Urothelium cell line (cell line): ENCODE measurements at regions not wholly inside any gene's neighbourhood (a gene's known extent, or its start where the extent isn't known, plus 50 kb on each side); places are given as distances from the start of the nearest gene placed in this dataset.
A peak's percentile ranks its signal among the peaks of the same experiment; 100 is the strongest.

ENCODE experiments used
- DNase-seq: peaks from one replicate; pipeline ENCODE4 v3.0.0; 2011; ENCODE audit warnings: low spot score, mixed read lengths
- FAIRE-seq: peaks from 2 replicates; lab custom pipeline; 2011; peaks lifted over from hg19 to GRCh38; lab: Jason Lieb, UNC

DNA sequence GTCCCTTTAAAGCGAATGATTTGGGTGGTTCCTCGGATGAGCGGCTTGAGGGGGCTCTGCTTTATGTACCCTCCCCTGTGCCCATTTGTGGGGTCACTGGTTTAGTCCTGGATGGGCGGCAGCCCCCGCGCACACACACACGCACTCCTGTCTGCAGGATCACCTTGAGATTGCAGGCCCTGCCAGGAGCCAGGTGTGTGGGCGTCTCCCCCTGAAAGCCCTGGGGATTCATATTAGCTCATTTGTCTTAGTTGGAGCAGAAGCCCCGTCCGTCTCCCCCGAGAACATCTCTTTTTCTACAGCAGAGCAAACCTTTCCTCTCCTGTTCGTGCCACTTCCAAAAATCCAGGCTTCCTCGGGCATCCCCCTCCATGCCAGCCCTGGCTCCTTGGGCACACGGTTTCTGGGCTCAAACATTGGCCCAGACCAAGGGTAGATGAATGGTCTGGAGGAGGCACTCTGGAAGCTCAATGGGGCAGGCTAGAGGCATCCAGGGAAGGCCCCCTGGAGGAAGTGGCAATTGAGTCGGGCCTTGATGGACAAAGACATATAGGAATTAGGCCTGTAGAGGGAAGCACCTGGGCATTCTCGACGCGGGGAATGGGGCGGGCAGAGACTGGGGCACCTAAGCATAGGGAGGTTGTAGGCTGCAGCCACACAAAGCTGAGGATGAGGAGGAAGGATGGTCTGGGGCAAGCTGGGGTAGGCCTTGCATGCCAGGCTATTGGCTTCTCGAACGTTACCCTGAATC lies 218.5 kb upstream of the GSE1 start:
- DNase-seq: no peak
- no peak for FAIRE-seq

DNA sequence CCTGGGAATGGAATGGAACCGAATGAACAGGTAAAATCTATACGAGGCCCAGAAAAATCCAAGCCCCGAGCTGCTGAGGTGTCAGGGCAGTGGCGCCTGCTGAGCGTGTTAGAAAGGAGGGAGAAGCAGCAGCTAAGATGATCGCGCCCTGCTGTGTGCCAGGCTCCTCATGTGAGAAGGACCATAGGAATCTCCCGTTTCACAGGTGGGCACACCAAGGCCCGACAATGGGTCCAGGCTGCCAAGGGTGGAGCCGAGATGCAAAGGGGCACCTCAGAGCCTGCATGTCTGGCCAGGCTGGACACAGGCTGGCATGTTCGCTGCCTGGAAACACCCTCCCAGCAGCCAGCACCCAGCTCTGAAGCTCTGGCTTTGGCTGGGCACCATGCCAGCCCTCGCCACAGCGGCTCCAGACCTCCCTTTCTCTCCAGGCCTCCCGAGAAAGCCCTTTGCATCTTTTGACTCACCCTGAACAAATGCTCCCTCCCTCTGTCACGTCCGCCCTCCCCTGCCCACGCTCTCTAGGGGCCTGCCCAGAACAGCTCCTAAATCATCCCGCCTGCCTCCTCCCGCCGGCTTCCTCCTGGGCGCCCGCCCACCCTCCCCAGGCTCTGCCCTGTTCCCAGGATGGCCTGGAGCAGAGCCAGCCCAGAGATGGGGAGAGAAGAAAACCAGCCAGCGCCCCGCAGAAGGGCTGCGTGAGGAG lies 217.8 kb upstream of the GSE1 start:
- peak; percentile 98 for DNase-seq

DNA sequence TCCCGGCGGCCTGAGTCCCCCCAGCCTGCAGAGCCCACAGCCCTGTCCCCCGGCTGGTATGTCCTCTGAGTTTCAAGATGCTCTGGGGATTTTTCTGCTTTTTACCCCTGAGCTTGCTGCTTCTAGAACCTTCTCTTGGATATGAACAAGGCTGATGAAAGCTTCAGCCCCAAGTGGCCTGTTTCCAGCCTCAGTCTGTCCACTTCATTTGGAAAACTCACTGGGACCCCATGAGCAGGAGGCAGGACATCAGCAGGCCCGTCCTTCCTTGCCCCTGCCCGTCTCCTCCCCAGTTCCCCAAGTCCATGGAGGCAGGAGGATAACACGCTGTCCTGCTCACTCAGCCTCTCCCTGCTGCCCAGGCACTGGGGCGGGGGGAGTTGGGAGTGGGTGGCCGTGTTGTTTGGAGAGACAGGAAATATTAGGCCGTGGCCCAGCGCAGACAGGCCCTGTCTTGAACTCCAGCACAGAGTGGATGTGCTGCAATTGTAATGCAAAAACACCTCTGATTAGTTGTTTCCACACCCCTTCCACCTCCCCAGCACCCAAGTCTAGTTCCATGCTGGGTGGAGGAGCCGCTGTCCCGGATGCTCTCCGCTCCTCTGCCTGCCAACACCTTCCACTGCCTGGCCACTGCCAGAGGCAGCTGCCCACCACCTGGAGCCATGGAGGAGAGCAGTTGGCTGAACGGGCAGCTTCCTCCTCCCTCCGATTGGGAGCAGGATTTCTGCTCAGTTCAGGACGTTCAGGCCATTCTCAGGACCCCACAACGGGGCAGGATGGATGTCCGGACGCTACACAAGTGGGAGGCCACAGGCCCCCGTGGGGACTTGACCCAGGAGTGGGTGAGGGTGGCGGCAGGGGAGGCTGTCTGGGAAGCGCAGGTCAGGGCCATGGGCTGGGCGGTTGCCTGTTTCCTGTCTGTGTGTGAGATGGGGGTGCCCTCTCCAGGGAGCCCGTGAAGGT lies 216.9 kb upstream of the GSE1 start:
- FAIRE-seq (peak; percentile 52), DNase-seq (peak; percentile 32)

More for the DNA sequence above, 217.8 kb upstream of the GSE1 start:
- peak; percentile 79 for FAIRE-seq

DNA sequence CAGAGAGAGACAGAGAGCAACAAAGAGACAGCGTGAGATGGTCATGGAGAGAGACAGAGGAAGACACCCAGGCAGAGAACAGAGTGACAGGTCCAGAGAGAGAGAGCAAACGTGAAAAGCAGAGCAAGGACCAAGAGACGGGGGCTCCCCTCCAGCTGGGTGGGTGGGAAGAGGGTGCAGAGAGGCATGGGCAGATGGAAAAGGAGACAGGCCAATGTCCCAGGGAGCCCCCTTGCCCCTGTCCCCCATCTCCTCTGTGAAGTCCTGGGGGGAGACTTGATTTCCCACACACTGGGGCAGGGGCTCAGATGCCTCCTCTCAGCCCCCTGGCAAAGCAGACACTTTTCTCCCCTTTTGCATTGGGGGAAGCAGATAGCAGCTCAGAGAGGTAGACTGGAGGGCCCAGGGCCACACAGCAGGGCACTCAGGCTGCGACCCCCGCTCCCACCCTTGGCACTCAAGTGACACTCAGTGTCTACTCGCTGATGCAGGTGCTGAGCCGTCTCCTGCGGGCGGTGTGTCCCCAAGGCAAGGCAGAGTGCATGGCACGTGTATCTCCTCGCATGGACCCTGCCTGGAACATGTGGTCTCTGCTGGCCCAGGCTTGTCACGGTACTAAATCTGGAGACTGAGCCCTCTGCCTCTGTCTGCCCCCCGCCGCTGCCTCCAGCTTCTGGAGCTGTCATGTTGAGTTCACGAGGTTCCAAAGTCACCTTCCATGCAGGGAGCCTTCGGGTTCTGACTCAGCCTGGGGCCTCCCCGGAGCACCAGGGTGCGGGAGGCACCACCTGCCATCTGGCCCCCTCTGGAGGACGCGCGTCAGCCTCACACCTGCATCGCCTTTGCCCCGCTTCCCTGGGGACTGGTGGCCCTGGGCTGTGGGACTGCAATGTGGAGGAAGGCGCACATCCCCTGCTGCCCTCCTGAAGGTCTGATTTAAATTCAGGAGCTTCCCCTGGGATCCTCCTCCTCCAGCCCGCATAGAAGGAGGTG lies 215.9 kb upstream of the GSE1 start:
- DNase-seq (no peak), FAIRE-seq (no peak)

DNA sequence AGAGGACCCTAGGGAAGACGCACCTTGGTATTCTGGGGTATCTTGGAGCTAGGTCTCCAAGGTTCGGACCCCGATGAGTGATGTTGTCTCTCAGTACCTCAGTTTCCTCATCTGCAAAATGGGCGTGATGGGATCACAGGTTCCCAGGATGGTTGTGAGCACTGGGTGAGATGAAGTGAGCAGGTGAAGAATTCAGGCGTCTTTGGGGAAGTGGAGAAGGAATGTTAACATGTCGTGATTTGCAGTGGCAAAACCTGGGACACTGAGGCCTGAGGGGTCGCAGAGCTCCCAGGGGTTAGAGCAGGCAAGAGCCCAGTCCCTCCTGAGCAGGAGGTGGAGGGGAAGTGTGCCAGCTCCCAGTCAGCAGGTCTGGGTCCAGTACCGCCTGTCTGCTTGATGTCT lies 215.1 kb upstream of the GSE1 start:
- no peak for FAIRE-seq
- DNase-seq: no peak

DNA sequence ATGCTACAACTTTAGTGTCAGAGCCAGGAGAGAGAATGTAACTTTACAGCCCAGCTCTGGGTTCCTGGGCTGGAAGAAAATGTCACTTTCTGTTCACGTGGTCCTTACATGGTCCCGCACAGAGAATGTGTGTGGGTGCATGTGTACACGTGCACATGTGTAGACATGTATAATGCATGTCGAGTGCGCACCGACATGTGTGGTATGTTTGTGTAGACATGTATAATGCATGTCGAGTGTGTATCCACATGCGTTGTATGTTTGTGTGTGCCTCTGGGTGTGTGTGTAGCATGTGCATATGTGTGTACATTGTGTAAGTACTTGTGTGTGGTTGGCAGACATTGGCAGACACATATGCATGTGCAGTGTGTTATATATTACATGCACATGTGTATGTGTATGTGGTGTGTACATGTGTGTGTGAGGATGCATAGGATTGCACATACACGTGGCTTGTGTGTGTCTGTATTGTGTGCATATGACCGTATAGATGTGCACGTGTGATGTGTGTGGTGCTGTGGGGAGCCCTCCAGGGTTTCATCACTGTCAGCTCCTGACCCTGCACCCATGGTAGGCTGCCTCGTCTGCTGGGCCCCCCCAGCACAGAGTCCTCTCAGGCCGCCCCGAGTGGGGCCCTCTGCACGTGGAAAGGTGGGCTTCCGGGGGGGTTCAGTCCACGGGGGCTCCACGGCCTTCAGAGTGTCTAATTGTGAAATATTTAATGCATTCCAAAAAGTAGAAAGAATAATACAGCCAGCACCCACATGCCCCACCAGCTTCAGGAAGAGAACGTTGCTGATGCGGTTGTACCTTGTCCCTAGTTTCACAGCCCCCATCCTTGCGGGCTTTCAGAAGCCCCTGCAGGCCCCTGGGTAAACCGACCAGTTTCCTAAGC lies 214.2 kb upstream of the GSE1 start:
- DNase-seq: no peak
- FAIRE-seq: peak; percentile 83

DNA sequence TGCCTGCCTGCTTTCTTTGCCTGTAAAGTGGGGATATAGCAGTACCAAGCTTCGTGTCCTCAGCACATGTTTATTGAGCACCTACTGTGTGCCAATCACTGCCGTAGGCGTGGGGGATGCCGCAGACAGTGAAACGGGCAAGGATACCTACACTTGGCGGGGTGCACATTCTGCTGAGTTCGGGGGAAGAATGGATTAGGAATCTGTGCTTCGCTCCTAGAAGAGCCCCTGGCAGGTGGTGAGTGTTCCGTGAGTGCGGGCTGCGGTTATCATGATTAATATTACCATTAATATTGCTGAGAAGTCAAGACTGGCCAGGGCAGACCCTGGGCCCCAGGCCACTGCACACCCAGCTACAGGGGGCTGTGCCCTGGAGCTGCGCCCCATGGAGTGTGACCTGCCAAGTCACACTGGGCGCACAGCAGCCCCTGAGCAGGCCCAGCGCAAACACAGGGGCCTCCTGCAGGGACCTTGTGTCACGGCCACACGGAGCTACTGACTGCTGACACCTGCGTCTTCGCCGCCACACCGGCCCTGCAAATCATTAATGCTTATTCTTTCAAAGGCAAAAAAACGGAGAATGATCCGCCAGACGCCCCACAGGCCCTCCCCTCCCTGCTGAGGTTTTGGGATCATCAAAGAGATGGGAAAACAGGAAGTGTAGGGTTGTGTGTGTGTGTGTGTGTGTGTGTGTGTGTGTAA lies 213.4 kb upstream of the GSE1 start:
- DNase-seq (no peak), FAIRE-seq (no peak)

DNA sequence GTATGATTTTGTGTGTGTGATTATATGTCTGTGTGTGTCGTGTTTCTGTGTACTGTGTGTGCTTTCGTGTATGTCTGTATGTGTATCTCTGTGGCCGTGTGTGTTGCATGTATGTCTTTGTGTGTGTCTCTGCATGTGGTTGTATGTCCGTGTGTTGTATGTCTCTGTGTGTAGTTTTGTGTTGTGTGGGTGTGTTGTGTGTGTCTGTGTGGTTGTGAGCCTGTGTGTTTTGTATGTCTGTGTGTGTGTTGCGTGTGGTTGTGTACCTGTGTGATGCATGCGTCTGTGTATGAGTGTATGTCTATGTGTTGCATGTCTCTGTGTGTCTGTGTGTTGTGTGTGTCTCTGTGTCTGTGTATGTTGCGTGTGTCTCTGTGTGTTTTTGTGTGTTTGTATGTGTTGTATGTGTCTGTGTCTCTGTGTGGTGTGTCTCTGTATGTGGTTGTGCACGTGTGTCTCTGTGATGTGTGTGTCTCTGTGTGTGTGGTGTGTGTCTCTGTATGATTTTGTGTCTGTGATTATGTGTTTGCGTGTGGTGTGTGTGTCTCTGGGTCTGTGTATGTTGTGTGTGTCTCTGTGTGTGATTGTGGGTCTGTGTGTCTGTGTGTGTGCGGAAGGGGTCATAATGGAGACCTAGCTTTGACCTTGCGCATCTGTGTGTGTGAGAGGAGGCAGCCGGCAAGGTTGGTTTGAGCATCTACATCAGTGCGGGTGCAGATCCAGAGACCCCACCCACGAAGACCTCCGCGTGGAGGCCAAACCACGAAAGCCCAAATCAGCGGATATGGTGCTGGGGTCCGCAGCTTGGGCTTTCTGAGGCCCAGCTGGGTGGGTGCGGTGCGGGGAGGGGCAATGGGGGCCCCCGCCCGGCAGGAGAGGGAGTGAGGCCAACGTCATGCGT lies 212.6 kb upstream of the GSE1 start:
- DNase-seq (no peak), FAIRE-seq (peak; percentile 96)

DNA sequence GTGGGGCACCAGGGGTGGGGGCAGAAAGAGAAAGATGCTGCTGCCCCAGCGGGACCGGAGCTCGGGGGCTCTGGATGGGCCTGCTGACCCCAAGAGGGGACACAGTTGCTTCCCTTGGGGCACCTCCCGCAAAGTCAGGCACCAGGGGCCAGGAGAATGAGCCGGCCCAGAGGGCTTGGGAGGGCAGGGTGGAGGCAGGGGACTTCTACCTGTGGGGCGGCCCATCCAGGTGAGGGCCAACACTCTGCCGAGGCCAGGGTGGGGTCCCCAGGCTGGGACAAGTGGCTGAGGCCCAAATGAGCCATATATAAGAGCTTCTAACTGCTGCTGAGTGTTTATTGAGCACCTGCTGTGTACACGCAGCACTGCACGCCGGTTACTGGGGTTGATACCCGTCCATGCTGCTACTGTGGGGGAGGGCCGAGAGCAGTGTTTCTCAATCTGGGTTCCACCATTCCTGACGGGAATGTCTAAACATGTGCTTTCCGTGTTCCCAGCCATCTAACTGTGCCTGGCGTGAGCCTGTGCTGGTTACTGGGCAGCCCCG lies 211.7 kb upstream of the GSE1 start:
- FAIRE-seq (no peak), DNase-seq (no peak)

DNA sequence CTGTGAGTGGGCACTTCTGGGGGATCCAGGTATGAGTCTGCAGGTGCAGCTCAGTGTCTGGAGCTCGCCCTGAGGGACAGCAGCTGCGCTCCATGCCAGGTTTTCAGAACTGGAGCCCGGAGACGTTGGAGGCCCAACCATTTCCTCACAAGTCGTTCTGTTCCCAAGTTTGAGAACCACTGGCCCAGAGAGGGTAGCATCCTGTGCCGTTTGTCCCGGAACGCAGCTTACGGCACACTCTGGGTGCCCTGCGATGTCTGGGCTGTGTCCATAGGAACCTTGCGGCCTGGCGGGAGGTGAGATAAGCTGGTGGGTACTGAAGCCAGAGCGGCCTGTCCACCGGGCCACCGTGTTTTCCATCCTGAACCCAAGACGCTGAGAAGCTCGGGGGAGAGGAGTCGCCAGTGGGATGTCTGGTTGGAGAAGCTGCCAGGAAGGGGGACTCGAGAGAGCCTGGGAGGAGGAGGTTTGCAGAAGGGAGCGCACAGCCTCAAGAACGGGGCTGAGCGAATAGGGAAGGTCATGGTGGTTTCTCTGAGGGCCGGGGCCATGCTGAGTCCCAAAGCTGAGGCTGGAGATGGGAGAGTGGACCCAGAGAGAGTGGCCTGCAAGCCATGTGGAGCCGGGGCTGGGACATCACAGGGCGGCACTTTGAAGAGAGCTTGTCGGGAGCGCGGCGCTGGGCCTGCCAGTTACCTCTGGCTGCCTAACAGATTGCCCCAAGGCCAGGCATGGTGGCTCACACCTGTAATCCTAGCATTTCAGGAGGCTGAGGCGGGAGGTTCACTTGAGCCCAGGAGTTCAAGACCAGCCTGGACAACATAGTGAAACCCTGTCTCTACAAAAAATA lies 211.0 kb upstream of the GSE1 start:
- DNase-seq (no peak), FAIRE-seq (no peak)

DNA sequence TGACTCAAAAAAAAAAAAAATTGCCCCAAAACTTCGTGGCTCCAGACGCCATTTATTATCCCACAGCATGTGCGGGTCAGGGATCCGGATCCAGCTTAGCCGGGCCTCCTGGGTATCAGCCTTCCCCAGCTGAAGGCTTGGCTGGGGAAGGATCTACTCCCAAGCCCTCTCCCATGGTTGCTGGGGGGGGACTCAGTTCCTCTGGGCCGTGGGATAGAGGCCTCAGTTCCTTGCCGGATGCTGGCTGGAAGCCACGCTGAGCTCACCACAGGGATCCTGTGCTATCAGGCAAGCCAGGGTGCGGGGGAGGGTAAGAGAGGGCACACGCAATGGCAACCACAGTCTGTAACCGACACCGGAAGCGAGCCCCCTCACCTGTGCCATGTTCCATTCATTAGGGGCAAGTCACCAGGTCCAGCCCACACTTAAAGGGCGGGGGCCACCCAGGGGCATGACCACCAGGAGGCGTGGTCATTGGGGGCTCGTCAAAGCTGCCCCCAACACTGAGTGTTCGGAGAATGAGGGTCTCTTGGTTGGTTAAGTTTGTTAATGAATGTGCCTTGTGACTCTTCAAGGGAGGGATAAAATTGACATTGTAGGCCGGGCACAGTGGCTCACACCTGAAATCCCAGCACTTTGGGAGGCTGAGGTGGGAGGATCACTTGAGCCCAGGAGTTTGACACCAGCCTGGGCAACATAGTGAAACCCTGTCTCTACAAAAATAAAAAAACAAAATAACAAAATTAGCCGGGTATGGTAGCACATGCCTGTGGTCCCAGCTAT lies 210.0 kb upstream of the GSE1 start:
- DNase-seq (peak; percentile 75), FAIRE-seq (no peak)

DNA sequence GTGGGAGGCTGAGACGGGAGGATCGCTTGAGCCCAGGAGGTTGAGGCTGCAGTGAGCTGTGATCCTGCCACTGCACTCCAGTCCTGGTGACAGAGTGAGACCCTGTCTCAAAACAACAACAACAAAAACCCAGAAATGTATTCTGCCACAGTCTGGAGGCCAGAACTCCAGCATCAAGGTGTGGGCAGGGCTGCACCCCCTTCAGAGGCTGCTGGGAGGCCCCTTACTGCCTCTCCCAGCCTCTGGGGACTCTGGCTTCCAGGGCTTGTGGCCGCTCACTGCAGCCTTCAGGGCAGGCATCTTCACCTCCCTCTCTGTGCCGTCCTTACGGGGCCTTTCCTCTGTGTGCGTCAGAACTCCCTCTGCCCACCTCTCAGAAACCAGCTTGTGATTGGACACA lies 209.4 kb upstream of the GSE1 start:
- DNase-seq (no peak), FAIRE-seq (no peak)

DNA sequence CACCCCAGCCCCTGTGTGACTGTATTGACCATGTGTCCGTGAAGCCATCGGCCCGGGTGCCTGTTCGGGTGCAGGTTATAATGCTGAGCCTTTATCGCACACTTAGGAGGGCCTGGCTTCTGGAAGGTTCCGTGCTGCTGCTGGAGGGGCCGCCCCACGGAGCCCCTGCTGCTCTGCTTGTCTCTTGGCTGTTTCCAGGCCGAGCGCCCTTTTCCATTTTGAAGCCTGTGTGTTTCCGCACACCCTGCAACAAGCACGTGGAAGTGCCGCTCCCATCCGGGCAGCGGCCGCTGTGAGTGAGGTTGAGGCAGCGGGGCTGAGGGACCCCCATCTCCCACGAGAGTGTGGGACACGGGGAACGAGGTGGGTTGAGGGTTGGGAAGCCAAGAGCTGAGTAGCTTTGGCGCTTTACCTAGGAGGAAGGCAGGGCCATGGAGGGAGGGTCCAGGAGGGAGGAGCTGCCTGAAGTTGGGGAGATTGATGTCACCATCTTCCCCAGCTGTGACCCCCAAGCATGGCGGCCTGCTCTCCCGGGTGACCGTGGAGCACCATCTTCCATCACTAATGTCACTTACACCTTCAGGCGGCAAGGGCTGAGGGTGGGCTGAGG lies 200.1 kb upstream of the GSE1 start:
- DNase-seq (no peak), FAIRE-seq (no peak)

DNA sequence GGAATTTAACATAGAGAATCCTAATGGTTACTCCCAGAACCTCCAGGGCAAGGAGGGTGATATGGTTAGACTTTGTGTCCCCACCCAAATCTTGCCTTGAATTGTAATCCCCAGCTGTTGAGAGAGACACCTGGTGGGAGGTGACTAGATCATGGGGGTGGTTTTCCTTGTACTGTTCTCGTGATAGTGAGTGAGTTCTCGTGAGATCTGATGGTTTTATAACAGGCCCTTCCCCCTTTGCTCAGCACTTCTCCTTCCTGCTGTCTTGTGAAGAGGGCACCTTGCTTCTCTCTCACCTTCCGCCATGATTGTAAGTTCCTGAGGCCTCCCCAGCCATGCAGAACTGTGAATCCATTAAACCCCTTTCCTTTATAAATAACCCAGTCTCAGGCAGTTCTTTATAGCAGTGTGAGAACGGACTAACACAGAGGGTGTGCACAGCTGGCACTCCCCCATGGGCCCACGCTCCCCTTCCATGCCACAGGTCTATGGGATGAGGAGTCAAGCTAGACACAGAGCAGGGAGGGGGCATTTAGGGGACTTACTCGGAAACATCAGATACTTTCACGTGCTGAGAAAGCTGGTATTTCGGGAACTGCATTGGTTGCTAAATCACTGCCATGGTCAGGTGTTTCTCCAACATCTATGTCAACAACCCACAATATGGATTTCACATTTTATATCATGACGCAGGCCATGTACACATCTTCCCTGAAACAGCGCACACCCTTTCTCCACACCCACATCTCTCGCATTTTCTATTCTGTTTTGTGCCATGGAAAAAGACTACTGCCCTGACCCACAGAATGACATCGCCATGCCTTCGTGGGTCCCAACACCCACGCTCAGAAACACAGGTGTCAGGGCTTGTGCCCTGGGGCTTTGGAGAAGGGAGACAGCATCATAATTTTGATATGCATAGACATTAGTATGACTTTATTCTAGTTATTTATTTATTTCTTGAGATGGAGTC lies 199.1 kb upstream of the GSE1 start:
- no peak for DNase-seq
- FAIRE-seq: no peak
